DOHH2 (cell line): ENCODE measurements at regions not wholly inside any gene's neighbourhood (a gene's known extent, or its start where the extent isn't known, plus 50 kb on each side); places are given as distances from the start of the nearest gene placed in this dataset.

Source experiments
- H3F3A ChIP-seq: fragments of 200-600 bp; sonication (generic), shearing (Covaris generic); 2 replicates; pipeline ENCODE4 v1.6.0; 2016; ENCODE audit warnings: antibody characterized with exemption, mild to moderate bottlenecking; ENCODE audit not compliant: control insufficient read depth, insufficient read depth
- H3K27ac ChIP-seq: fragments of 200-600 bp; sonication (generic); 2 replicates; pipeline ENCODE4 v1.5.1; 2014; ENCODE audit warnings: low read depth, mild to moderate bottlenecking, low read length, moderate library complexity
- H3K27me3 ChIP-seq: fragments of 200-600 bp; sonication (generic); 2 replicates; pipeline ENCODE4 v1.6.1; 2014; ENCODE audit warnings: mild to moderate bottlenecking, low read length, mixed read lengths; ENCODE audit not compliant: control insufficient read depth
- H3K36me3 ChIP-seq: fragments of 200-600 bp; sonication (generic); 2 replicates; pipeline ENCODE4 v1.6.1; 2014; ENCODE audit warnings: mild to moderate bottlenecking, low read length, moderate library complexity, mixed read lengths; ENCODE audit not compliant: control insufficient read depth
- H3K4me1 ChIP-seq: fragments of 200-600 bp; sonication (generic); 2 replicates; pipeline ENCODE4 v1.6.1; 2014; ENCODE audit warnings: mild to moderate bottlenecking, low read length, mixed read lengths; ENCODE audit not compliant: control insufficient read depth
- H3K4me2 ChIP-seq: fragments of 200-600 bp; sonication (generic); 2 replicates; pipeline ENCODE4 v1.6.0; 2014; ENCODE audit warnings: mild to moderate bottlenecking, low read length, moderate library complexity
- H3K4me3 ChIP-seq: fragments of 200-600 bp; sonication (generic); 2 replicates; pipeline ENCODE4 v1.5.1; 2014; ENCODE audit warnings: mild to moderate bottlenecking, low read length, mixed read lengths
- H3K79me2 ChIP-seq: fragments of 200-600 bp; sonication (generic); 2 replicates; pipeline ENCODE4 v1.6.1; 2014; ENCODE audit warnings: mild to moderate bottlenecking, low read length, mixed read lengths; ENCODE audit not compliant: control insufficient read depth
- H3K9me2 ChIP-seq: fragments of 200-600 bp; sonication (generic); replicated peaks from 2 replicates; pipeline ENCODE4 v1.6.1; 2014; ENCODE audit warnings: mild to moderate bottlenecking, low read length, mixed read lengths; ENCODE audit not compliant: control insufficient read depth
- H3K9me3 ChIP-seq: fragments of 200-600 bp; sonication (generic); 2 replicates; pipeline ENCODE4 v1.6.1; 2014; ENCODE audit warnings: antibody characterized with exemption, low read length, mixed read lengths; ENCODE audit not compliant: control insufficient read depth, insufficient read depth
- H4K20me1 ChIP-seq: fragments of 200-600 bp; sonication (generic); 2 replicates; pipeline ENCODE4 v1.6.0; 2014; ENCODE audit warnings: low read depth, mild to moderate bottlenecking, antibody characterized with exemption, low read length, moderate library complexity; ENCODE audit not compliant: control insufficient read depth, insufficient read depth
- CTCF ChIP-seq: fragments of 200-600 bp; sonication (generic); IDR thresholded peaks from one replicate; pipeline ENCODE4 v1.5.1; 2014; ENCODE audit warnings: antibody characterized with exemption, mild to moderate bottlenecking, low read depth, low read length; ENCODE audit not compliant: poor library complexity, severe bottlenecking
- EZH2phosphoT487 ChIP-seq: fragments of 200-600 bp; sonication (generic); IDR thresholded peaks from 2 replicates; pipeline ENCODE4 v1.6.1; 2017; ENCODE audit warnings: borderline replicate concordance, mild to moderate bottlenecking, antibody characterized with exemption, low read length, moderate library complexity, mixed read lengths

GRCh38 chrX:20393944-20394343 lies 127.2 kb upstream of the RPS6KA3 start:
- no peaks in the 10 kb centered on the region for H3K9me2 ChIP-seq
- H3K36me3 ChIP-seq = no peaks in the 10 kb centered on the region
- no peaks in the 10 kb centered on the region for H3F3A ChIP-seq
- no peaks in the 10 kb centered on the region for H3K9me3 ChIP-seq
- no peaks in the 10 kb centered on the region for H4K20me1 ChIP-seq
- no peaks in the 10 kb centered on the region for H3K79me2 ChIP-seq
- no peak overlapping the region for H3K27ac ChIP-seq
- no peak overlapping the region for H3K4me3 ChIP-seq
- H3K27me3 ChIP-seq = peaks cover 5% of the 10 kb centered on the region
- no peak overlapping the region for H3K4me2 ChIP-seq
- no peaks in the 10 kb centered on the region for H3K4me1 ChIP-seq
- no peak for TF ChIP-seq CTCF

GRCh38 chrX:20388594-20388993 lies 121.9 kb upstream of the RPS6KA3 start:
- Histone ChIP-seq H3K9me3 (no peaks in the 10 kb centered on the region), H4K20me1 (no peaks in the 10 kb centered on the region), H3K27ac (no peak overlapping the region), H3K4me2 (no peak overlapping the region), H3K4me1 (no peaks in the 10 kb centered on the region), H3F3A (no peaks in the 10 kb centered on the region), H3K9me2 (no peaks in the 10 kb centered on the region), H3K36me3 (no peaks in the 10 kb centered on the region), H3K4me3 (no peak overlapping the region), H3K79me2 (no peaks in the 10 kb centered on the region), H3K27me3 (no peaks in the 10 kb centered on the region)
- TF ChIP-seq EZH2phosphoT487 = no peak
- TF ChIP-seq CTCF = no peak

DNA sequence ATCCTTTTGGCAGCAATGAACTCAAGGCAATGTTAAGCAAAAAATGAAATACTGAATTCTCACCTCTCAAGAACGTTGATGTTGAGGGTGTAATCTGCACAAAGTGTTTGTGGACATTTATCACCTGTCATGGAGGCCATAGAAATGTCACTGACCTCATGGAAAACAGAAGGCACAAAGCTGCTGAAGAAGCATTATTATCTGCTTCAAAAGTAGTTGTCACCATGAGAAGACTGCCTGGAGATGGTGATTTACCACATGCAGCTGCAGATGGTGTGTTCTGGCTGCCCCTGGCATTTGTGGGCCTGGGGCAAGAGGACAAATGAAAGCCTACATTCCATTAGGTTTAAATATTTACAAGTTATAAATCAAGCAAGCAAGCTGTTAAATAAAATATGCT lies 116.8 kb upstream of the RPS6KA3 start:
- no peaks in the 10 kb centered on the region for H3F3A ChIP-seq
- no peaks in the 10 kb centered on the region for H3K36me3 ChIP-seq
- no peak overlapping the region for H3K4me3 ChIP-seq
- H3K9me3 ChIP-seq = no peaks in the 10 kb centered on the region
- H3K4me2 ChIP-seq = no peak overlapping the region
- no peaks in the 10 kb centered on the region for H3K4me1 ChIP-seq
- no peaks in the 10 kb centered on the region for H3K27me3 ChIP-seq
- no peaks in the 10 kb centered on the region for H3K9me2 ChIP-seq
- no peaks in the 10 kb centered on the region for H4K20me1 ChIP-seq
- no peaks in the 10 kb centered on the region for H3K79me2 ChIP-seq
- no peak for TF ChIP-seq EZH2phosphoT487
- no peak for TF ChIP-seq CTCF
- no peak overlapping the region for H3K27ac ChIP-seq
